Head of caudate nucleus (tissue), 42 donors: ENCODE measurements at regions not wholly inside any gene's neighbourhood (a gene's known extent, or its start where the extent isn't known, plus 50 kb on each side); places are given as distances from the start of the nearest gene placed in this dataset.
"Not testable (repeated sequence)": the region's sequence is repeated elsewhere in the genome, so short reads cannot be mapped to it uniquely, and the experiment has no call there.

Experiments
- DNase-seq, 42 donors: peaks; one replicate each; pipeline versions ENCODE4 v3.0.0 to v3.0.0-alpha.2; 2020 to 2021; ENCODE audit warnings: mixed read lengths in 7 of 42
- intact Hi-C: fragments of 100-400 bp; cut with DNase I; formaldehyde crosslinking; loops from one replicate; pipeline ENCODE4 v1.15.0; 2022

- DNase-seq, result no peak
- intact Hi-C loops, result no loop called here
Observed at GRCh38 chr4:129804461-129804981, 708.6 kb downstream of the C4orf33 start.

DNA sequence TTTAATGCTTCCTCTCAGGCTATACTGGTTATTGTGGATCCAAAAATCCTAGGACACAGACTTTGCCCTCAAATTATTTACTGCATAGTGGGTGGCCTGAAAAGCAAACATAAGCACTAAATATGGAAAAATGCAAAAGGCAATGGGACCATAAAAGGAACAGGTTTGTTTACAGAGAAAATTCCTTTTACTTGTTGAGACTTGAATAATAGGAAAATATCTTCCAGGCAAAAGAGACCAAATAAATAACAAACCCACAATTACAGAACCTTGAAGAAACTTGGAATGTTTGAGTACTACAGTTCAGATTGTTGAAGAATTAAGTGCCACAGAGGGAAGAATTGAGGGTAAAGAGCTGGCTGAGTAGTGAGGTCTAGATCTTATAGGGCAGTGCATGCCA lies 711.0 kb downstream of the C4orf33 start:
- DNase-seq, result no peak
- intact Hi-C loops, result no loop called here

GRCh38 chr4:129808242-129808641 lies 712.3 kb downstream of the C4orf33 start:
- intact Hi-C loops, result no loop called here
- DNase-seq, result no peak

DNA sequence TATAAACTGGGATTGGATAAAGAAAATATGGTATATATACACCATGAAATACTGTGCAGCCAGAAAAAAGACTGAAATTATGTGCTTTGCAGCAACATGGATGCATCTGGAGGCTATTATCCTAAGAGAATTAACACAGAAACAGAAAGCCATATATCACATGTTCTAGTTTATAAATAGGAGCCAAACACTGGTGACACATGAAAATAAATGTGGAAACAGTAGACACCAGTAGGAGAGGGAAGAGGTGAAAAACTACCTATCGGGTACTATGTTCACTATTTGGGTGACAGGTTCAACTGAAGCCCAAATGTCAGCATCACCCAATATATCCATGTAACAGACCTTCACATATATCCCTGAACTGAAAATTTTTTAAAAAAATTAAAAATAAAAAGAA lies 725.1 kb downstream of the C4orf33 start:
- intact Hi-C loops, result no loop called here
- DNase-seq, result no peak

- intact Hi-C loops, result no loop called here
- no peak for DNase-seq
Observed at GRCh38 chr4:129821963-129822362, 726.0 kb downstream of the C4orf33 start.

- no peak for DNase-seq
- intact Hi-C loops, result no loop called here
Observed at GRCh38 chr4:129822701-129823100, 726.7 kb downstream of the C4orf33 start.

- intact Hi-C loops, result no loop called here
- no peak for DNase-seq
Observed at GRCh38 chr4:129823105-129823504, 727.2 kb downstream of the C4orf33 start.

- intact Hi-C loops, result no loop called here
- no peak for DNase-seq
Observed at GRCh38 chr4:129829373-129829772, 733.4 kb downstream of the C4orf33 start.

GRCh38 chr4:129839687-129840086 lies 743.7 kb downstream of the C4orf33 start:
- DNase-seq, result no peak
- intact Hi-C loops, result no loop called here

DNA sequence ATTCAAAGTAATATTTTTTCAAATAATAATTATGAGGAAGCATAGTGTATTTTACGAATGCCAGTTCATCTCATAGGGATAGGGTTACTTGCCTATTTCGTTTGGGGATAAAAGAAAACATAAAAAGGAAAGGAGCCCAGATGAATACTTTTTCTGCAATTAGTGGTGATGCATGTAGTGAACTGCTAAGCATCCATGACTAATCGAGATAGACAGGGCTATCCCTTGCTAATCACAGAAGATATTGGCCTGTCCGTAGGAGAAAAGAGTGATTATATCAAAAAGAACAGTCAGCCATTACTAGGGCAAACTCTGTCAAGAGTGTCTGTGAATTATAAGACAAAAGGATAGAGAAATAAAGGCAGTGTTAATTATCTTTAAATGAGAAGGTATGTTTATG lies 746.1 kb downstream of the C4orf33 start:
- intact Hi-C loops, result no loop called here
- DNase-seq, result no peak

DNA sequence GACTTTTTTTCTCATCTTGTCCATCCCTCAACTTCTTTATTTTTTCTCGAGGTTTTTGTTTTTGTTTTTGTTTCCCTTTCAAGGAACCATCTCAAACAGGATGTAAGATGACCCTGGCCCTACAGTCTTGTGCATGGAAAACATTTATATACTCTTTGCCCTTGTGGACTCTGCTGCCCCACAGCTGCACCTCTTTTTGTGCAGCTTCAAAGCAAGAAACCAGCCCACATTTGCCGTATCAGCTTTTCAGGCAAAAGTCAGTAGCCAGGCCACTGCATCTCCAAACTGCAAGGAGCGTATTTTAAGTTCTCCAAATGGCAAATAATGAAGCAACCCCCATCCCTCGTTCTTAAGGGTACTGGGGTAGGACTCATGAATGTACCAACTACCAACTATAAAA lies 756.5 kb downstream of the C4orf33 start:
- intact Hi-C loops, result no loop called here
- DNase-seq, result no peak

GRCh38 chr4:129853685-129854467 lies 757.9 kb downstream of the C4orf33 start:
- intact Hi-C loops, DNase-seq: not testable (repeated sequence)

DNA sequence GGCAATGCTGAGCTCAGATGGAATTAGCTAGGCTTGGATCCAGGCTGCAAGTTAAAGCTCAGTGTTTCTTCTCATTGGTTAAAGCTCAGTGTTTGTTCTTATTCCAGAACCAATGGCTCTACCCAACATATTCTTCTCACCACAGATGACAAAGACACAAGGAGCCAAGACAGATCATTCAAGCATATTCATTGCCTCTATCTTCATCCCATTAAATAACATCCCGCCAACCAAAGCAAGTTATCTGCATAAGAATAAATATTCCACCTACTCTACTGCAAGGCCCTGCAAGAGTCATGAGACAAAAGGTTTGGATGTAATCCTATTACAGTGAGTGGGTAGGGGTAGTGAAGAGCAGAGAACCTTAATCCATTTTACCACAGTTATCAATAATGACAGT lies 766.5 kb downstream of the C4orf33 start:
- no peak for DNase-seq
- intact Hi-C loops, result no loop called here

DNA sequence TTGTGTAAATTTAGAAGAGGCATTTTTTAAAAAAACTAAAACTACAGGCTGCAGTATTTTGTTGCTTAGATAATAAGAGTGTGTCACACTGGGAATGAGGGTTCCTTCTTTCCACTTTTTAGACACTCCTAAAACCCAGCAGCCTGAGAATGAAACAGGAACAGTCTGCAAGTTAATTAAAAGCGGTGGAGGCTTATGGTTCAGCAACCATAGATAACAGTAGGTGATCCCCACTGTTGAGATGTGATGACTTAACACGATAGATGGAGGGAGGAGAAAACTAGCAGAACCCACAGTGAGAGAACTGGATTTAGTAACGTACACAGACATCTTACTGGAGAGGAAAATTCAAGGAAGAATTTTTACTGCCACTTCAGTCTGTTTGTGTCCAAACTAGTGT lies 767.3 kb downstream of the C4orf33 start:
- intact Hi-C loops, result no loop called here
- DNase-seq, result no peak

DNA sequence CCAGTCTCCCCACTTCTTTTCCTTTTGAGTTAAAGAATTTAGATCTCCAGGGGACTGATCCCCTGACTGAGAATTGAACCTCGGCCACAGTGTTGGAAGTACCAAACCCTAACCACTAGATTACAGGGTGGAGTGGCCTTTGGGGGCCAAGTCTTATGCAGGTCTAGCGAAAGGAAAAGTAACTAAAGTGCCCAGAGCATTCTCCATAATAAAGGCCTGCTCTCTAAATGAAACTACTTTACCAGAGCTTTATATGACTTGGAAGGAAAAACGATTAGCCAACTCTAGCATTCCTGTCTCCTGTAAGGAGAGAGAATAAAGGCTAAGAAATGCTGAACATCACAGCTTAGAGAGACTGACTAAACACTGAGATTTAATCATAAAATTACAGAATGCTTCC lies 788.0 kb downstream of the C4orf33 start:
- intact Hi-C loops, result no loop called here
- no peak for DNase-seq

DNA sequence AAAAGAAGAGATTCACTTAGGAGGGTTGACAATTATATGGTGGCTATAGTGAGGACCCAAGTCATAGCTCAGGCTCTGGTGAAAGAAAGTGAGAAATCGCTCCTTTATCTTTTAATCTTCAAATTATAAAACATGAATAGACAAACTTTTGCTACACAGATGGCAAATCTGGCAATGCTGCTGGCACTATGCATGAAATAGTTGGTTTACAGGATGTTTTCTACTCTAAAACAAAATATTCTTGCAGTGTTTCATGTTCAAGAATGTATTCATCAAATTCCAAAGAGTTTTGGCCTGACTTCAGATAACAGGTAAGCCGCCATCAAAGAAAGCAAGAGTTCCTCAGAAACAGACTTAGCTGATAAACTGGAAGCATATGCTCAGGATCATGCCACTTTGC lies 801.2 kb downstream of the C4orf33 start:
- intact Hi-C loops, result no loop called here
- DNase-seq, result no peak

- intact Hi-C loops, result no loop called here
- DNase-seq, result no peak
Observed at GRCh38 chr4:129899849-129900248, 803.9 kb downstream of the C4orf33 start.

DNA sequence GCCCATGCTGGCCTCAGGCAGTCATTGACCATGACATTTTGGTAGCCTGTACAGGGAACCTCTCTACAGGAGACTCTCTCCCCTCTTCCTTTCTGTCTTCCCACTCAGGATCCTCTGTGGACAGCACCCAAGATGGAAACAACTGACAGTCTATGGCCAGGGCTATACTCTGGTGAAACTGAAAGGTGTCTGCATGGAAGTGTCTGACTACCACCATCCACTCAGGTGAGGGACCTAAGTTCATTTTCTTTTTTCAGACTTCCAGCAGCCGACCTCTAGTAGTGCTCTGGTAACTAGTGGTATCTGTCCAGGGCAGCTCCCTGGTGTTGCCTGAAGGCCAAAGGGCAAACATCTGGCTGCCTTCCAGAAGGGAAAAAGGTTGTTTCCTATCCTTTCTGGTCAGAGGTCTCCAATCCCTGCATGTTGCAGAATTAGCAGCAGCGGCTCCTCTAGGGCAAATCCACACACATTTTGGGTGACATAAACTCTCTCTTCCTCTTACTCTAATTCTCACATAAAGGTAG lies 804.5 kb downstream of the C4orf33 start:
- intact Hi-C loops, result no loop called here
- no peak for DNase-seq

- intact Hi-C loops, result no loop called here
- DNase-seq, result no peak
Observed at GRCh38 chr4:129901205-129901604, 805.3 kb downstream of the C4orf33 start.

DNA sequence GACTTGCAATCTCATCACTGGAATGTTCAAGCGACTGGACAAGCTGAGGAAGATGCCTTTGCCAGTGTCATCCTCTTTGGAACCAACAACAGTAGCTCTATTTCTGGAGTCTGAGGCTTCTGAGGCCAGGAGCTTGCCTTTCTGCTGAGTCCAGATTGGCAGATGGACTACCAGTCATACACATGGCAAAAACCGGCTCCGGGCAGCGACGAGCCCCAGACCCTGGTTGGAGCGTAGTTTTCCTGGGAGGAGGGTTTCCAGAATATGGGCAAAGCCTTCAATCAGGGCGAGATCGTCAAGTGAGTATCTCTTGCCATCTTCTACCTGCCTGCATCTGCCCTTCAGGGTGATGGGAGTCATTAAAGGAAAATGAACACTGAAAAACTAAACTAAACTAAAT lies 807.9 kb downstream of the C4orf33 start:
- DNase-seq, result no peak
- intact Hi-C loops, result no loop called here

- DNase-seq, result no peak
- intact Hi-C loops, result no loop called here
Observed at GRCh38 chr4:129905256-129905655, 809.3 kb downstream of the C4orf33 start.
